Gastroesophageal sphincter (tissue), 3 donors: ENCODE measurements at regions not wholly inside any gene's neighbourhood (a gene's known extent, or its start where the extent isn't known, plus 50 kb on each side); places are given as distances from the start of the nearest gene placed in this dataset.

Experiments
- POLR2AphosphoS5 ChIP-seq: sonication (generic); formaldehyde crosslinking; IDR thresholded peaks from one replicate; pipeline ENCODE4 v1.6.1; 2017; ENCODE audit warnings: antibody characterized with exemption
- TF ChIP-seq, protein P1 (sequence below), 4 experiments: fragments of 200-600 bp in 2 of 4; fragments of 450-650 bp in 2 of 4; sonication (generic) in 1 of 4; IDR thresholded peaks; one replicate each; pipeline ENCODE4 v1.5.1; 2017 to 2019; ENCODE audit warnings: antibody characterized with exemption in 4 of 4, mild to moderate bottlenecking in 2 of 4, moderate library complexity in 2 of 4

DNA sequence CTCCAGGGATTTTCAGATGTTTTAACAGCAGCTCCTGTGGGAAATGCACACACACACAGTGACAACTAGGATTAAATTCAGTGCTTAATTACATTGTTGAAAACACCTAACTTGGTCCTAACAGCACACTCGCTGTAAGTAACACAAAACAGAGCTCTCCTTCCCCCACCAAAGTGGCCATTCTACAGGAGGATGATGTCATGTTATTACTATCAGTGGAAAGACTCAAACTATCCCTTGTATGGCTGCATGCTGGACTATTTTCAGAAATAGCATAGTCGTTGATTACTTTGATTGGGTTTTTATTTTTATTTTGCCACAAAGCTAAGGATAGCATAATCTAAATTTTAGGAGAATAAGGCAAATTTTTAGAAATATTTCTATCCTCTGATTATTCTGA is 406.3 kb downstream of the SPRY1 start:
- TF ChIP-seq, protein P1, sequence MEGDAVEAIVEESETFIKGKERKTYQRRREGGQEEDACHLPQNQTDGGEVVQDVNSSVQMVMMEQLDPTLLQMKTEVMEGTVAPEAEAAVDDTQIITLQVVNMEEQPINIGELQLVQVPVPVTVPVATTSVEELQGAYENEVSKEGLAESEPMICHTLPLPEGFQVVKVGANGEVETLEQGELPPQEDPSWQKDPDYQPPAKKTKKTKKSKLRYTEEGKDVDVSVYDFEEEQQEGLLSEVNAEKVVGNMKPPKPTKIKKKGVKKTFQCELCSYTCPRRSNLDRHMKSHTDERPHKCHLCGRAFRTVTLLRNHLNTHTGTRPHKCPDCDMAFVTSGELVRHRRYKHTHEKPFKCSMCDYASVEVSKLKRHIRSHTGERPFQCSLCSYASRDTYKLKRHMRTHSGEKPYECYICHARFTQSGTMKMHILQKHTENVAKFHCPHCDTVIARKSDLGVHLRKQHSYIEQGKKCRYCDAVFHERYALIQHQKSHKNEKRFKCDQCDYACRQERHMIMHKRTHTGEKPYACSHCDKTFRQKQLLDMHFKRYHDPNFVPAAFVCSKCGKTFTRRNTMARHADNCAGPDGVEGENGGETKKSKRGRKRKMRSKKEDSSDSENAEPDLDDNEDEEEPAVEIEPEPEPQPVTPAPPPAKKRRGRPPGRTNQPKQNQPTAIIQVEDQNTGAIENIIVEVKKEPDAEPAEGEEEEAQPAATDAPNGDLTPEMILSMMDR (IDR thresholded peaks at IDR 0.05) = no peak
- no peak for TF ChIP-seq POLR2AphosphoS5
